ENCODE measurements at regions not wholly inside any gene's neighbourhood (a gene's known extent, or its start where the extent isn't known, plus 50 kb on each side); places are given as distances from the start of the nearest gene placed in this dataset.

GRCh38 chr7:45509222-45509621 lies 64.9 kb upstream of the ADCY1 start:
- no peak for TF ChIP-seq YY1 (IDR thresholded peaks at IDR 0.05; ENCODE audit: low read depth)
- no peak for TF ChIP-seq REST (IDR thresholded peaks at IDR 0.05; ENCODE audit: low read depth)
- TF ChIP-seq EP300 (IDR thresholded peaks at IDR 0.05; ENCODE audit: borderline replicate concordance): no peak

Measured in Ishikawa (cell line).